Activated CD8-positive, alpha-beta T cell treated with anti-CD3 and anti-CD28 coated beads for 36 hours (primary cell): ENCODE measurements at regions not wholly inside any gene's neighbourhood (a gene's known extent, or its start where the extent isn't known, plus 50 kb on each side); places are given as distances from the start of the nearest gene placed in this dataset.

Source experiments
- ATAC-seq: fragments of 200-7000 bp; cut with Tn5 transposase; one replicate; pipeline ENCODE4 v1.10.0; 2021; ENCODE audit warnings: mild to moderate bottlenecking, moderate library complexity
- CTCF ChIA-PET: fragments of 350-600 bp; sonication (Branson Sonifier 250); formaldehyde crosslinking; loops from one replicate; lab custom pipeline; 2021; ENCODE audit warnings: antibody characterized with exemption; lab: Charles Lee
- POLR2A ChIA-PET: fragments of 350-600 bp; sonication (Branson Sonifier 250); formaldehyde crosslinking; loops from one replicate; lab custom pipeline; 2021; ENCODE audit warnings: antibody characterized with exemption; lab: Charles Lee
- DNase-seq: peaks from one replicate; pipeline ENCODE4 v3.0.0-alpha.2; 2020
- H3K27ac Mint-ChIP-seq: one replicate; pipeline ENCODE4 v1.8.0; 2021; ENCODE audit warnings: mild to moderate bottlenecking, mixed read lengths
- H3K27me3 Mint-ChIP-seq: one replicate; pipeline ENCODE4 v1.8.0; 2021; ENCODE audit warnings: mixed read lengths
- H3K36me3 Mint-ChIP-seq: one replicate; pipeline ENCODE4 v1.8.0; 2021; ENCODE audit warnings: low read depth, mixed read lengths
- H3K4me1 Mint-ChIP-seq: one replicate; pipeline ENCODE4 v1.8.0; 2021; ENCODE audit warnings: low read depth, mixed read lengths
- H3K4me3 Mint-ChIP-seq: one replicate; pipeline ENCODE4 v1.8.0; 2021; ENCODE audit warnings: mild to moderate bottlenecking, moderate library complexity, mixed read lengths
- H3K9me3 Mint-ChIP-seq: one replicate; pipeline ENCODE4 v1.8.0; 2021; ENCODE audit warnings: mixed read lengths
- intact Hi-C: fragments of 100-400 bp; cut with micrococcal nuclease; formaldehyde crosslinking; loops from one replicate; pipeline ENCODE4 v1.10.0; 2022
- TF ChIP-seq, protein P1 (sequence below): fragments of 200-600 bp; IDR thresholded peaks from one replicate; pipeline ENCODE4 v1.8.0; 2022; ENCODE audit warnings: antibody characterized with exemption, mild to moderate bottlenecking

DNA sequence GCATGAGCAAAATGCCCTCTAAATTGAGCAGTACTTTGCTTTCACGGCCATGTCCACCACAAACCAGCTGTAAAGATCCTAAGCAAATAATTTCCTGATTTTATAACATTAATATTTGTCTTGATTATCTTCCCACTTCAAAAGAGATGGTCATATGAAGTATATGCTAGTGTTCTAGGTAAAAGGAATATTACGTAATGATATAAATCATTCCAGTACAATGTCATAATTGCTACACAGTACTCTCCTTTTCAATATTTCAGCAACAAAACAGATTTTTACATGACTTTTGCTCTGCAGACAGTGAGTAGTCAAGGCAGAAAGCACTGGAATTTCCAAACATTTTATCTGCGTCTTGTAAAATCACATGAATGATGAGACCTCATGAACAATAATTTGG is 572.8 kb upstream of the FRG1 start:
- H3K4me3 Mint-ChIP-seq = no peak overlapping the region
- TF ChIP-seq, protein P1, sequence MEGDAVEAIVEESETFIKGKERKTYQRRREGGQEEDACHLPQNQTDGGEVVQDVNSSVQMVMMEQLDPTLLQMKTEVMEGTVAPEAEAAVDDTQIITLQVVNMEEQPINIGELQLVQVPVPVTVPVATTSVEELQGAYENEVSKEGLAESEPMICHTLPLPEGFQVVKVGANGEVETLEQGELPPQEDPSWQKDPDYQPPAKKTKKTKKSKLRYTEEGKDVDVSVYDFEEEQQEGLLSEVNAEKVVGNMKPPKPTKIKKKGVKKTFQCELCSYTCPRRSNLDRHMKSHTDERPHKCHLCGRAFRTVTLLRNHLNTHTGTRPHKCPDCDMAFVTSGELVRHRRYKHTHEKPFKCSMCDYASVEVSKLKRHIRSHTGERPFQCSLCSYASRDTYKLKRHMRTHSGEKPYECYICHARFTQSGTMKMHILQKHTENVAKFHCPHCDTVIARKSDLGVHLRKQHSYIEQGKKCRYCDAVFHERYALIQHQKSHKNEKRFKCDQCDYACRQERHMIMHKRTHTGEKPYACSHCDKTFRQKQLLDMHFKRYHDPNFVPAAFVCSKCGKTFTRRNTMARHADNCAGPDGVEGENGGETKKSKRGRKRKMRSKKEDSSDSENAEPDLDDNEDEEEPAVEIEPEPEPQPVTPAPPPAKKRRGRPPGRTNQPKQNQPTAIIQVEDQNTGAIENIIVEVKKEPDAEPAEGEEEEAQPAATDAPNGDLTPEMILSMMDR = no peak
- DNase-seq (no peak), ATAC-seq (no peak)
- no peaks in the 10 kb centered on the region for H3K36me3 Mint-ChIP-seq
- intact Hi-C loops = no loop called here
- H3K27me3 Mint-ChIP-seq = no peaks in the 10 kb centered on the region
- no peak overlapping the region for H3K27ac Mint-ChIP-seq
- H3K9me3 Mint-ChIP-seq = peaks cover 4% of the 10 kb centered on the region
- ChIA-PET CTCF (no interaction called here), POLR2A (interaction anchor here (0.8 kb wide), 1 partner anchor 83 kb away, joined by 3 read pairs; no protein-coding TSS in a partner anchor)
- H3K4me1 Mint-ChIP-seq = no peaks in the 10 kb centered on the region

DNA sequence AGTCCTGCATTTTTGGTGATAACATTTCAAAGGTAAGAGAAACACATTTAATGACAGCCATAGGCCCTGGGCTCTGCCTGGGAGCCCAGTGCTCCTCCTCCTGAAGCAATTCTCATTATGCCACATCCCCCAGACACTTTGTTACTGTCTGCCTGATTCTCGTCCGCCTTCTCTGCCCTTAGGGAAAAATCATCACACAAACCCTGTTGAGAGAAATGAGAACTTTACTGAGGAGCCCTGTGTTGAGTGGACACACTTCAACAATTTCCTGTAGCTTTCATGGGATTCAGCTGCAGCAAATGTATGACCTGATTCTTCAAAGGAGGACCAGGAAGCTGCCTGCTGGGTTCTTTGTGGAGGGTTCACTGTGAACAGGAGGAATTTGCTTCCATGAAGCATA is 566.5 kb upstream of the FRG1 start:
- CTCF ChIA-PET = no interaction called here
- Mint-ChIP-seq H3K27me3 (no peaks in the 10 kb centered on the region), H3K9me3 (peaks cover 7% of the 10 kb centered on the region), H3K27ac (no peak overlapping the region), H3K4me3 (no peak overlapping the region), H3K4me1 (no peaks in the 10 kb centered on the region), H3K36me3 (no peaks in the 10 kb centered on the region)
- DNase-seq (no peak), ATAC-seq (no peak)
- intact Hi-C loops = no loop called here
- TF ChIP-seq, protein P1 = no peak
- POLR2A ChIA-PET = no interaction called here

- ChIA-PET CTCF (no interaction called here), POLR2A (no interaction called here)
- no peak for DNase-seq
- Mint-ChIP-seq H3K9me3 (peaks cover 5% of the 10 kb centered on the region), H3K4me3 (no peak overlapping the region), H3K27me3 (no peaks in the 10 kb centered on the region), H3K36me3 (no peaks in the 10 kb centered on the region), H3K4me1 (no peaks in the 10 kb centered on the region), H3K27ac (no peak overlapping the region)
- intact Hi-C loops = no loop called here
- no peak for ATAC-seq
- TF ChIP-seq, protein P1 = no peak
Observed at GRCh38 chr4:189376901-189377300, 563.8 kb upstream of the FRG1 start.

DNA sequence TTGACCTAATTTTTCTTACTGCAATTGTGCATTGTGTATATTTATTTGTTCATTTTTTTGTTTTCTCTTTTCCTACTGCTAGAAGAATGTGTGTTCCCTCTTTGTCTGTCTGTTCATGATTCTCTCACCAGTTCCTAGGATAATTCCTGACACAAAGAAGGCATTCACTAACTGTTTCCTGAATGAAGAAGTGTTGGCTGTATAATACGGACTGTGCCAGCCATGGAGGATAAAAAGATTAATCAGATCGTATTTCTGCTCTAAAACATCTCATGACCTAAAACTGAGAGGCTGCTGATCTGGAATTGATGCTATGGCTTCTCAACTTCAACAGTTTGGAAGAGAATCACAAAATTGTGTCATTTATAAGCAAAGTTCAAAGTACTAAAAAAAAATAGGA is 563.1 kb upstream of the FRG1 start:
- Mint-ChIP-seq H3K36me3 (no peaks in the 10 kb centered on the region), H3K27me3 (no peaks in the 10 kb centered on the region), H3K9me3 (peaks cover 5% of the 10 kb centered on the region), H3K4me3 (no peak overlapping the region), H3K4me1 (no peaks in the 10 kb centered on the region), H3K27ac (no peak overlapping the region)
- TF ChIP-seq, protein P1 = no peak
- intact Hi-C loops = no loop called here
- CTCF ChIA-PET = no interaction called here
- no peak for ATAC-seq
- DNase-seq = no peak
- POLR2A ChIA-PET = no interaction called here

DNA sequence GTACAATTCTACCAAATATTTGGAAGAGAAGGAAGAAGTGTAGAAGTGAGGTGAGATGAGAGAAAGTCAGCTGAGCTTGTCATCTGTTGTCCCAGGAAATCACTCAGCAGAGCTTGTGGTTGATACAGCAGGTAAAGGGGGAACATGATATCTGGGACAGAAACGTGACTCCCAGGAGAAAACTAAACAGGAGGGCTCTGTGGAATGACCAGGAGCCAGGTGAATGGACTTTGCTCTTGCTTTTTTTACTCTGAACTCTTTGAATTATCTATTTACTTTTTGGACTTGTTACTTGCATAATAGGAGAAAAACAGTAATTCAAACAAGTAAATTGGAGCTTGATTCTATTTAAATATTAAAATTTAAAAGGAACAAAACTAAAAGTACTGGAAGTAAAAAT is 555.6 kb upstream of the FRG1 start:
- ChIA-PET CTCF (no interaction called here), POLR2A (no interaction called here)
- DNase-seq (no peak), ATAC-seq (no peak)
- Mint-ChIP-seq H3K36me3 (no peaks in the 10 kb centered on the region), H3K27me3 (no peaks in the 10 kb centered on the region), H3K9me3 (peaks cover 9% of the 10 kb centered on the region), H3K4me3 (no peak overlapping the region), H3K27ac (no peak overlapping the region), H3K4me1 (no peaks in the 10 kb centered on the region)
- intact Hi-C loops = no loop called here
- TF ChIP-seq, protein P1 = no peak
